Adrenal gland (tissue), 9 donors: ENCODE measurements at regions not wholly inside any gene's neighbourhood (a gene's known extent, or its start where the extent isn't known, plus 50 kb on each side); places are given as distances from the start of the nearest gene placed in this dataset.

Experiments
- DNase-seq, 7 donors: peaks; one replicate each; pipeline ENCODE4 v3.0.0-alpha.2; 2019 to 2020
- H3K27ac ChIP-seq, 5 donors: fragments of 200-600 bp; sonication (generic) in 4 of 5; 1 replicate in 3 of 5; 2 replicates in 2 of 5; pipeline versions ENCODE4 v1.5.1 to v1.8.0; 2016 to 2020; ENCODE audit warnings: mild to moderate bottlenecking in 1 of 5
- H3K27me3 ChIP-seq: fragments of 200-600 bp; 2 replicates; pipeline ENCODE4 v1.8.0; 2021
- H3K36me3 ChIP-seq, 2 donors: fragments of 200-600 bp; replicated peaks in 1 of 2; 1 replicate in 1 of 2; 2 replicates in 1 of 2; pipeline versions ENCODE4 v1.5.1 to v1.8.0; 2018 to 2022
- H3K4me1 ChIP-seq, 2 donors: fragments of 200-600 bp; replicated peaks in 1 of 2; 1 replicate in 1 of 2; 2 replicates in 1 of 2; pipeline versions ENCODE4 v1.5.1 to v1.8.0; 2018 to 2021
- H3K4me3 ChIP-seq, 4 donors: fragments of 200-600 bp; sonication (generic) in 3 of 4; one replicate each; pipeline ENCODE4 v1.5.1; 2016 to 2018
- H3K9me3 ChIP-seq, 3 donors: fragments of 200-600 bp; sonication (generic) in 1 of 3; replicated peaks in 1 of 3; 1 replicate in 2 of 3; 2 replicates in 1 of 3; pipeline versions ENCODE4 v1.5.1 to v1.8.0; 2016 to 2021
- CTCF ChIP-seq, 6 experiments: fragments of 450-650 bp in 4 of 6; fragments of 200-600 bp in 2 of 6; sonication (generic) in 1 of 6; IDR thresholded peaks; 1 replicate in 5 of 6; 2 replicates in 1 of 6; pipeline versions ENCODE4 v1.5.1 to v1.8.0; 2016 to 2021; ENCODE audit warnings: antibody characterized with exemption in 6 of 6, mild to moderate bottlenecking in 2 of 6, moderate library complexity in 1 of 6
- POLR2A ChIP-seq, 2 donors: fragments of 450-650 bp; IDR thresholded peaks; one replicate each; pipeline ENCODE4 v1.6.1; 2017; ENCODE audit warnings: antibody characterized with exemption in 2 of 2, mild to moderate bottlenecking in 2 of 2, moderate library complexity in 1 of 2
- WGBS, 4 donors: extraction: QIAGEN DNeasy Blood & Tissue Kit in 2 of 4; methylation state at CpG; one replicate each; pipeline versions ENCODE4 v1.1.5 to v1.1.7; 2013 to 2017; 5-methylcytosine and 5-hydroxymethylcytosine counted together
- intact Hi-C, 2 donors: fragments of 100-400 bp; cut with DNase I; formaldehyde crosslinking; loops; one replicate each; pipeline versions ENCODE4 v1.14.1 to v1.15.0; 2022 to 2023
- donor health status: healthy with polysubstance abuse.
- donor health status: Bipolar disorder and iron deficiency.
- donor health status: DM: yes; HTN: yes; CAD: no.
- donor health status: DM: no; HTN: no; CAD: no.
- donor health status: DM: no; HTN: no; CAD: no.

DNA sequence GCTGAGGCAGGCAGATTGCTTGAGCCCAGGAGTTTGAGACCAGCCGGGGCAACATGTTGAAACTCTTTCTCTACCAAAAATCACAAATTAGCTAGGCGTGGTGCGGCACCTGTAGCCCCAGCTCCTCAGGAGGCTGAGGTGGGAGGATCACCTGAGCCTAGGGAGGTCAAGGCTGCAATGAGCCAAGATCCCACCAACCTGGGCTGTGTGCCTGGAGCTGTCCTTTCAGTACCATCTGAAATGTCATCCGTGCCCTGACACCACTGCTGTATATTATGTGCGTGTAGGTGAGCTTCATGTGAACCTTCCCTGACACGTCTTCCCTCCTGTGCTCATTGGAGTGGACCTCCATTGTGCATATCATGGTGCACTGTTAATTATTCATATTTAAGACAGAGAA is 84.8 kb upstream of the HNRNPA3 start:
- TF ChIP-seq POLR2A (IDR thresholded peaks at IDR 0.05) (no peak), CTCF (IDR thresholded peaks at IDR 0.05) (no peak)
- Histone ChIP-seq H3K9me3 (no peaks in the 10 kb centered on the region), H3K4me1 (no peaks in the 10 kb centered on the region), H3K27me3 (no peaks in the 10 kb centered on the region), H3K36me3 (no peaks in the 10 kb centered on the region), H3K4me3 (no peak overlapping the region), H3K27ac (no peak overlapping the region)
- 88 to 95% (median 90%) methylated on average over 6 of the region's 6 CpGs for WGBS, 4 donors
- no peak for DNase-seq
- intact Hi-C loops, result no loop called here

DNA sequence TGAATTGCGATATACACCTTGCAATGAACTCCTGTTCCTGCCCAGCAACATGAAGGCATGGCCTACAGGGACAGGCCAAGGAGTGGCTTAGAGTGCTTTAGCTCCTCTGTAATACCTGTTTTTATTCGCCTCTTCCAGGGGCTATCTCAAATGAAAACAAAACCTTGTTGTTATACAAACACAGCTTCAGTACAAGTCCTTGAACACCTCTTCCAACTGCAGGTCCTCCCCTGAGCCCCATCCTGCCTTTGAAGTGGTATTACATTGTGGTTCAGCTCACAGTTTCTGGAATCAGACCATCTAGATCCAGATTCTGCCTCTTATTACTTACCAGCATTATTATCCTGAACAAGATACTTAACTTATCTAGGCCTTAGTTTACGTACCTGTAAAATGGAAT is 83.0 kb upstream of the HNRNPA3 start:
- H3K27ac ChIP-seq, result no peak overlapping the region
- H3K9me3 ChIP-seq, result no peaks in the 10 kb centered on the region
- H3K27me3 ChIP-seq, result no peaks in the 10 kb centered on the region
- intact Hi-C loops, result no loop called here
- no peaks in the 10 kb centered on the region for H3K4me1 ChIP-seq
- 87 to 95% (median 94%) methylated on average over 3 of the region's 3 CpGs for WGBS, 4 donors
- H3K4me3 ChIP-seq, result no peak overlapping the region
- H3K36me3 ChIP-seq, result no peaks in the 10 kb centered on the region
- TF ChIP-seq CTCF (IDR thresholded peaks at IDR 0.05), result no peak
- no peak for TF ChIP-seq POLR2A (IDR thresholded peaks at IDR 0.05)
- no peak for DNase-seq

GRCh38 chr2:177131858-177132257 is 80.7 kb upstream of the HNRNPA3 start:
- H3K36me3 ChIP-seq, result no peaks in the 10 kb centered on the region
- H3K4me3 ChIP-seq, result no peak overlapping the region
- intact Hi-C loops, result no loop called here
- H3K4me1 ChIP-seq, result no peaks in the 10 kb centered on the region
- no peak overlapping the region for H3K27ac ChIP-seq
- H3K27me3 ChIP-seq, result no peaks in the 10 kb centered on the region
- no peaks in the 10 kb centered on the region for H3K9me3 ChIP-seq
- TF ChIP-seq POLR2A (IDR thresholded peaks at IDR 0.05) (no peak), CTCF (IDR thresholded peaks at IDR 0.05) (no peak)
- no peak for DNase-seq

DNA sequence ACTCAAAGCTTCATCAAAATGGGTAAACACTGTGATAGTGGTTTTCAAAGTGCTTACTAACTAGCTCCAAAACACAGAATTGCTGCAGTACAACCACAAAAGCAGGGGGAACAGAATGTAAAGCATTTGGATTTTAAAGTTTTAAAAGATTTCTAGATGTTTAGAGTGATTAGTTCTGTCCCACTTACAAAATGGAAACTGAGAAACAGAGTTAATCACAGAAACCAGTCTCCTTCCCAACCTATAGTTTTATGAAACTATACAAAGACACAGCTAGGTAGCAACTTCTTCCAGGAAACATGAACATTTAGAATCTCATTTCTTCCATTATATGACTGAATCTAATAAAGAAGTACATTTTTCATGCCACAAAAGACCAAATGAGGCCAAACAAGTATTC is 73.8 kb upstream of the HNRNPA3 start:
- Histone ChIP-seq H3K4me1 (no peaks in the 10 kb centered on the region), H3K27ac (no peak overlapping the region), H3K4me3 (no peak overlapping the region), H3K27me3 (peaks cover 3% of the 10 kb centered on the region), H3K9me3 (no peaks in the 10 kb centered on the region), H3K36me3 (no peaks in the 10 kb centered on the region)
- TF ChIP-seq CTCF (IDR thresholded peaks at IDR 0.05) (no peak), POLR2A (IDR thresholded peaks at IDR 0.05) (no peak)
- intact Hi-C loops, result no loop called here
- DNase-seq, result no peak
